Breast epithelium (tissue), 3 donors: ENCODE measurements at regions not wholly inside any gene's neighbourhood (a gene's known extent, or its start where the extent isn't known, plus 50 kb on each side); places are given as distances from the start of the nearest gene placed in this dataset.

Experiments
- CTCF ChIP-seq, 3 donors: fragments of 450-650 bp; IDR thresholded peaks; one replicate each; pipeline ENCODE4 v1.5.1; 2016 to 2017; ENCODE audit warnings: antibody characterized with exemption in 3 of 3, mild to moderate bottlenecking in 3 of 3, moderate library complexity in 3 of 3
- POLR2A ChIP-seq: fragments of 450-650 bp; IDR thresholded peaks from one replicate; pipeline ENCODE4 v1.6.1; 2016; ENCODE audit warnings: antibody characterized with exemption, mild to moderate bottlenecking, moderate library complexity

GRCh38 chr20:16848061-16848460, 99.9 kb downstream of the OTOR start:
- no peak for TF ChIP-seq CTCF (IDR thresholded peaks at IDR 0.05)
- TF ChIP-seq POLR2A = no peak
